Ectodermal cell (in vitro differentiated cells): ENCODE measurements at regions not wholly inside any gene's neighbourhood (a gene's known extent, or its start where the extent isn't known, plus 50 kb on each side); places are given as distances from the start of the nearest gene placed in this dataset.

ENCODE experiments used
- H3K27ac ChIP-seq: 2 replicates; pipeline ENCODE4 v1.7.0; 2013; ENCODE audit warnings: mild to moderate bottlenecking, low read depth, low read length; ENCODE audit not compliant: insufficient read depth, poor library complexity, severe bottlenecking
- H3K27me3 ChIP-seq: 2 replicates; pipeline ENCODE4 v1.7.0; 2013; ENCODE audit warnings: mild to moderate bottlenecking, low read length; ENCODE audit not compliant: insufficient read depth, control insufficient read depth, poor library complexity, severe bottlenecking
- H3K36me3 ChIP-seq: one replicate; pipeline ENCODE4 v1.7.0; 2013; ENCODE audit warnings: low read length; ENCODE audit not compliant: control insufficient read depth, insufficient read depth
- H3K4me1 ChIP-seq: one replicate; pipeline ENCODE4 v1.7.0; 2013; ENCODE audit warnings: low read length; ENCODE audit not compliant: control insufficient read depth, insufficient read depth
- H3K4me3 ChIP-seq: 2 replicates; pipeline ENCODE4 v1.7.0; 2013; ENCODE audit warnings: low read depth, low read length, control low read depth; ENCODE audit not compliant: insufficient read depth
- H3K9me3 ChIP-seq: 2 replicates; pipeline ENCODE4 v1.7.0; 2013; ENCODE audit warnings: mild to moderate bottlenecking, low read length, moderate library complexity; ENCODE audit not compliant: control insufficient read depth
- WGBS, 2 experiments: methylation state at CpG; one replicate each; pipeline ENCODE4 v1.1.7; 2013; ENCODE audit warnings: missing lambda C conversion rate in 2 of 2; 5-methylcytosine and 5-hydroxymethylcytosine counted together

DNA sequence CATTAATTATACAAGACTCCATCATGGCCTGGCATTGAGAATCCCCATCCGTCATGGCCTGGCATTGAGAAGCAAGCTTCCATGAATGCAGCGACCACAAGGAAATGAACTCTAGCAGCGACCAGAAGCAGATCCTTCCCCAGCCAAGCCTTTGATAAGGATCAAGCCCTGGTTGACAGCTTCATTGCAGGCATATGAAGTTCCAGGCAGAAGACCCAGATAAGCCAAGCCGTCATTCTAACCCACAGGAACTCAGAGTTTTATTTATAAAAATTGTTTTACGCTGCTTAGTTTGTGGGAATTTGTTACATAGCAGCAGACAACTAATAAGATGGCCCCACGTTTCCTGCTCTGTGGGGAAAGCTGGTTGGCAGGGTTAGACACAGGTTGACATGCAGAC, 642.3 kb downstream of the GATA3 start:
- H3K27me3 ChIP-seq = no peaks in the 10 kb centered on the region
- no peaks in the 10 kb centered on the region for H3K4me1 ChIP-seq
- no peak overlapping the region for H3K27ac ChIP-seq
- no peaks in the 10 kb centered on the region for H3K36me3 ChIP-seq
- H3K4me3 ChIP-seq = no peak overlapping the region
- 90 to 94% methylated on average over 6 of the region's 6 CpGs for WGBS, 2 experiments
- H3K9me3 ChIP-seq = no peaks in the 10 kb centered on the region

DNA sequence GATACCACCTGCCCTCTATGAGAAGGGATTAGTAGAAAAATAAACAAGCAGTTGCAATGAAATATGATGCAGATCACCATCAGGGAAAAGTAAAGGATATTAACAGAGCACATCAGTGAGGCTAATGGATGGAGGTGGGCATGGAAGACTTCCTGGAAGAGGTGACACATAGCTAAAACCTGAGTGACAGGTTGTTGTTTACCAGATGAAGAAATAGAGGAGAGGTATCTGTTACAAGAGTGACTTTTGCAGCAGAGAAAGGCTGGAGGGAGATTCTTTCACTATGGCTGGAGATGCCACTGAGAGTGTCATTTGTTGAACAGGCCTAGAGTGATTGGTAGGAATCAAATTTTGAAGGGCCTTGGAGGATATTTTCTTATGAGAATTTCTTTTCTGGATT, 646.2 kb downstream of the GATA3 start:
- no peak overlapping the region for H3K27ac ChIP-seq
- H3K36me3 ChIP-seq = no peaks in the 10 kb centered on the region
- no peaks in the 10 kb centered on the region for H3K27me3 ChIP-seq
- H3K4me3 ChIP-seq = no peak overlapping the region
- no peaks in the 10 kb centered on the region for H3K4me1 ChIP-seq
- H3K9me3 ChIP-seq = no peaks in the 10 kb centered on the region

GRCh38 chr10:8702181-8702580, 647.7 kb downstream of the GATA3 start:
- 64 to 86% methylated on average over 4 of the region's 4 CpGs for WGBS, 2 experiments
- H3K4me3 ChIP-seq = no peak overlapping the region
- no peak overlapping the region for H3K27ac ChIP-seq
- H3K4me1 ChIP-seq = no peaks in the 10 kb centered on the region
- H3K36me3 ChIP-seq = no peaks in the 10 kb centered on the region
- H3K9me3 ChIP-seq = no peaks in the 10 kb centered on the region
- no peaks in the 10 kb centered on the region for H3K27me3 ChIP-seq

- H3K4me3 ChIP-seq = no peak overlapping the region
- H3K9me3 ChIP-seq = no peaks in the 10 kb centered on the region
- H3K4me1 ChIP-seq = no peaks in the 10 kb centered on the region
- WGBS, 2 experiments = 86 to 89% methylated on average over 3 of the region's 3 CpGs
- H3K36me3 ChIP-seq = no peaks in the 10 kb centered on the region
- no peak overlapping the region for H3K27ac ChIP-seq
- no peaks in the 10 kb centered on the region for H3K27me3 ChIP-seq
Measured at GRCh38 chr10:8705415-8705814, 650.9 kb downstream of the GATA3 start.

GRCh38 chr10:8712656-8713055, 658.2 kb downstream of the GATA3 start:
- no peak overlapping the region for H3K27ac ChIP-seq
- no peak overlapping the region for H3K4me3 ChIP-seq
- no peaks in the 10 kb centered on the region for H3K9me3 ChIP-seq
- 93% methylated on average over 4 of the region's 4 CpGs for WGBS, 2 experiments
- no peaks in the 10 kb centered on the region for H3K4me1 ChIP-seq
- H3K27me3 ChIP-seq = no peaks in the 10 kb centered on the region
- H3K36me3 ChIP-seq = no peaks in the 10 kb centered on the region

- WGBS, 2 experiments = 85 to 88% methylated on average over 4 of the region's 4 CpGs
- Histone ChIP-seq H3K9me3 (no peaks in the 10 kb centered on the region), H3K27ac (no peak overlapping the region), H3K27me3 (no peaks in the 10 kb centered on the region), H3K4me1 (no peaks in the 10 kb centered on the region), H3K36me3 (no peaks in the 10 kb centered on the region), H3K4me3 (no peak overlapping the region)
Measured at GRCh38 chr10:8719971-8720370, 665.5 kb downstream of the GATA3 start.

DNA sequence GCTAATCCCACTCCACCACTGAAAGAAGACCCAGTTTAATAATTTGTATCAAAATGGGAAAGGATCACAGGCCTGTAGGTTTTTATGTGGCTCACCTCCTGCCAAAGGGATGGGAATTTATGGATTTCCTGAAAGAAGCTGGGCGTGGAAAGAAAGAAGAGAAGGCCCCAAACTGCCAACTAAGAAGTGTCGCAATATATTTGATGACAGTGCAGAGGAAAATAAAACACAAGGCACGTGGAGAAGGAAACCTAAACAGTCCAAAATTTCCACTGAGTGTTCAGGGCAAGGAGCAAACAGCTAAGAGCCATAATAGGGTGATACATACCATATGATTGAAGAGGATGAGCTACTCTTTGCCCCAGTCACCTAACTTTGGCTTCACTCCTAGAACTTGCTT, 667.2 kb downstream of the GATA3 start:
- Histone ChIP-seq H3K4me3 (no peak overlapping the region), H3K27me3 (no peaks in the 10 kb centered on the region), H3K9me3 (no peaks in the 10 kb centered on the region), H3K27ac (no peak overlapping the region), H3K36me3 (no peaks in the 10 kb centered on the region), H3K4me1 (no peaks in the 10 kb centered on the region)
- WGBS, 2 experiments = 95 to 96% methylated on average over 3 of the region's 3 CpGs

DNA sequence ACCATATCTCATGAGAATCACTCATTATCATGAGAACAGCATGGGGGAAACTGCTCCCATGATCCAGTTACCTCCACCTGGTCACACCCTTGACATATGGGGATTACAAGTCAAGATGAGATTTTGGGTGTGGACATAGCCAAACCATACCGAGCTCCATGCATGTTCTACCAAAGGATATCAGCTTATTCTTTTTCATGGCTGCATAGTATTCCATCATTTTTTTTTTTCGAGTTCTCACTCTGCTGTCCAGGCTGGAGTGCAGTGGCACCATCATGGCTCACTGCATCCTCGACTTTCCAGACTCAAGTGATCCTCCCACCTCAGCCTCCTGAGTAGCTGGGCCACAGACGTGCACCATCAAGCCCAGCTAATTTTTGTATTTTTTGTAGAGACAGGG, 668.3 kb downstream of the GATA3 start:
- Histone ChIP-seq H3K27ac (no peak overlapping the region), H3K27me3 (no peaks in the 10 kb centered on the region), H3K4me3 (no peak overlapping the region), H3K9me3 (no peaks in the 10 kb centered on the region), H3K36me3 (no peaks in the 10 kb centered on the region), H3K4me1 (no peaks in the 10 kb centered on the region)
- 82 to 90% methylated on average over 4 of the region's 4 CpGs for WGBS, 2 experiments

DNA sequence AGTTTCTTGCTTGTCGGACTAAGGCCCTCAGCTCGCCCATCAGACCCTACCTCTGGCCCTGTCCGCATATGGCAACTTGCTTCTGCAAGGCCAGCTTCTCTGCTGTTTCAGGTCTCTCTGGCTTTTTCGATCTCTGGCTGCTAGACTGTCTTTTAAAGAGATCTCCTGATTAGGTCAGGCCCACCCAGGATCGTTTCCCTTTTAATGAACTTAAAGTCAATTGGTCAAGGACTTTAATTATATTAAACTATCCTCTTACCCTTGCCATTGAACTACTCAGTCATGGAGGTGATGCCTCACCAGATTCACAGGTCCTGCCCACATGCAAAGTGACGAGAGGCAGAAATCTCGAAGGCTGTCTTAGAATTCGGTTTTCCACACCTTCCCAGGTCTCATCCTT, 670.9 kb downstream of the GATA3 start:
- 88 to 91% methylated on average over 8 of the region's 8 CpGs for WGBS, 2 experiments

GRCh38 chr10:8726084-8726778, 671.7 kb downstream of the GATA3 start:
- Histone ChIP-seq H3K27me3 (no peaks in the 10 kb centered on the region), H3K4me3 (no peak overlapping the region), H3K27ac (no peak overlapping the region), H3K36me3 (no peaks in the 10 kb centered on the region), H3K4me1 (no peaks in the 10 kb centered on the region), H3K9me3 (no peaks in the 10 kb centered on the region)
- 92 to 94% methylated on average over 2 to 3 of the region's 3 CpGs for WGBS, 2 experiments

More for the DNA sequence above, 670.9 kb downstream of the GATA3 start:
- no peaks in the 10 kb centered on the region for H3K9me3 ChIP-seq
- no peaks in the 10 kb centered on the region for H3K4me1 ChIP-seq
- no peak overlapping the region for H3K4me3 ChIP-seq
- no peak overlapping the region for H3K27ac ChIP-seq
- no peaks in the 10 kb centered on the region for H3K27me3 ChIP-seq
- no peaks in the 10 kb centered on the region for H3K36me3 ChIP-seq

- no peak overlapping the region for H3K27ac ChIP-seq
- WGBS, 2 experiments = 91 to 94% methylated on average over 5 of the region's 5 CpGs
Measured at GRCh38 chr10:8726779-8727084, 672.2 kb downstream of the GATA3 start.

More at GRCh38 chr10:8726779-8727084, 672.2 kb downstream of the GATA3 start:
- no peaks in the 10 kb centered on the region for H3K9me3 ChIP-seq
- H3K4me3 ChIP-seq = no peak overlapping the region
- H3K4me1 ChIP-seq = peaks cover 1% of the 10 kb centered on the region
- no peaks in the 10 kb centered on the region for H3K36me3 ChIP-seq
- no peaks in the 10 kb centered on the region for H3K27me3 ChIP-seq
